AG10803 (cell line): ENCODE measurements at regions not wholly inside any gene's neighbourhood (a gene's known extent, or its start where the extent isn't known, plus 50 kb on each side); places are given as distances from the start of the nearest gene placed in this dataset.
A peak's percentile ranks its signal among the peaks of the same experiment; 100 is the strongest.
"Not testable (repeated sequence)": the region's sequence is repeated elsewhere in the genome, so short reads cannot be mapped to it uniquely, and the experiment has no call there.

ENCODE experiments used
- DNase-seq: peaks from one replicate; pipeline ENCODE4 v3.0.0; 2010; ENCODE audit warnings: low read depth
- H3K4me3 ChIP-seq: 2 replicates; pipeline ENCODE4 v1.5.1; 2011; ENCODE audit warnings: mild to moderate bottlenecking, low read length, control low read depth
- CTCF ChIP-seq: conservative IDR thresholded peaks from 2 replicates; pipeline ENCODE4 v1.5.1; 2011; ENCODE audit warnings: mild to moderate bottlenecking, low read length, control low read depth, inconsistent platforms

- DNase-seq: peak; percentile 88
- no peak overlapping the region for H3K4me3 ChIP-seq
- peak; percentile 88 for TF ChIP-seq CTCF
Observed at GRCh38 chr3:159260049-159260662, 458.3 kb downstream of the MFSD1 start.

- not testable (repeated sequence) for H3K4me3 ChIP-seq, DNase-seq
Observed at GRCh38 chr3:159261333-159261732, 459.5 kb downstream of the MFSD1 start.

- no peak overlapping the region for H3K4me3 ChIP-seq
- peak; percentile 41 for DNase-seq
- peak; percentile 93 for TF ChIP-seq CTCF
Observed at GRCh38 chr3:159263750-159264553, 462.1 kb downstream of the MFSD1 start.

- DNase-seq: no peak
- no peak for TF ChIP-seq CTCF
- H3K4me3 ChIP-seq: no peak overlapping the region
Observed at GRCh38 chr3:159265705-159266104, 463.9 kb downstream of the MFSD1 start.

GRCh38 chr3:159266779-159267178 lies 464.9 kb downstream of the MFSD1 start:
- H3K4me3 ChIP-seq: no peak overlapping the region
- peak; percentile 3 for DNase-seq
- TF ChIP-seq CTCF: peak; percentile 21; the same call in 1 of the 2 replicates

- H3K4me3 ChIP-seq: no peak overlapping the region
- DNase-seq: no peak
- no peak for TF ChIP-seq CTCF
Observed at GRCh38 chr3:159271799-159272512, 470.1 kb downstream of the MFSD1 start.

GRCh38 chr3:159273070-159273469 lies 471.2 kb downstream of the MFSD1 start:
- no peak for DNase-seq
- no peak for TF ChIP-seq CTCF
- H3K4me3 ChIP-seq: no peak overlapping the region
